Fibroblast of skin of right quadriceps (primary cell): ENCODE measurements at regions not wholly inside any gene's neighbourhood (a gene's known extent, or its start where the extent isn't known, plus 50 kb on each side); places are given as distances from the start of the nearest gene placed in this dataset.

Source experiments
- DNase-seq: peaks from one replicate; pipeline ENCODE4 v3.0.0-alpha.2; 2013

DNA sequence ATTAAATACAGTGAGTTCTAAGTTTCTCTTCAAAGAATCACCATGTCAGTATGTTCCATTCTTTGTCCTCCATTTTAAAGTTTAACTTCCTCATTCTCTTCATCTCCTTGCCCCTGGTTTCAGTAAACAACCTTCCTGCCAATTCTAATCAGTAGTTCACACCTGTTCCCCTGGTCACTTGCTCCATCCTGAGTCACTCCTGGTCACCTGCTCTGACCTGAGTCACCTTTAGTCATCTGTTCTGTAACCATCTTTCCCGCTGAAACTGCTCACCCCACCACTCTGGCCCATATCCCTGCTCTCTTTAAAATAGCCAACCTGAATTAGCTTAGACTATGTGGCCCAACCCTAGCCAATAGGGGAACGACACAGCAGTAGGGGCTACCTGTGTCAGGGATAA, 1447.4 kb upstream of the TMEM132C start:
- no peak for DNase-seq

- DNase-seq: no peak
These were observed 1435.9 kb upstream of the TMEM132C start for GRCh38 chr12:126830778-126831680.

GRCh38 chr12:126837697-126838096, 1429.3 kb upstream of the TMEM132C start:
- no peak for DNase-seq

- no peak for DNase-seq
These were observed 1422.9 kb upstream of the TMEM132C start for GRCh38 chr12:126843915-126844669.

GRCh38 chr12:126847005-126847629, 1419.9 kb upstream of the TMEM132C start:
- no peak for DNase-seq

DNA sequence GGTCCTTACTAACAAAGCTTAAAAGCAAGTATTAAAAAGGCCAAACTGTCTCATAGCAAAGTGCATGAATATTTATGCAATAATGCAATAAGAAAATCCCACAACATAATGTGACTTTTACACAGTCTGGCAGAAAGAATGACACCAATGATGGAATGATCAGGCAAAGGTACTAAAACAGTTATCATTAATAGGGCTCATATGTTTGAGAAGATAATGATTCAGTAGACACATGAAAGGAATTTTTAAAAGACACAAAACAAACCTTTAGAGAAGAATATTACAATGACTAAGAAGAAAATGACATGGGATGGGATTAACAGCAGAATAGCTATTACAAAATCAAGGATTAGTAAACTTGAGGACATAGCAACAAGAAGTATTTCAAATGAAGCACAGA, 1411.2 kb upstream of the TMEM132C start:
- no peak for DNase-seq

- no peak for DNase-seq
These were observed 1410.0 kb upstream of the TMEM132C start for GRCh38 chr12:126856958-126857357.

DNA sequence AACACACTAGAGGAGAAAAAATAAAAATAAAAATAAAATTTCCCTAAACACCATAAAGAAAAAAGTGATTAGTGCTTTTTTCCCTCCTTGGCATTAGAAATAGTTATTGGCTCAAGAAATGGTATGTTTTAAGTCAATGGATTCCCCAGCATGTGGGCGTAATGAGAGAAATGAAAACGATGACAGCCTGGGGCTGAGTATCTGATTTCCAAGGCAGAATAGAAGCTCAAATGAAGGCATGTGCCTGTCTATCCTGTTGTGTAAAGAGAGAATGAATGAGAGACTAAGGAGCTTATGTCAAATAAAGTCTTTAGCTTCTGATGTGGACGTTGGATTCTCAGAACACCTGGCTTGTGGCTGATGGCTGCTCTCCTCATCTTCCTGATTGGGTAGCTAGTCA, 1408.4 kb upstream of the TMEM132C start:
- no peak for DNase-seq

GRCh38 chr12:126860210-126860609, 1406.8 kb upstream of the TMEM132C start:
- DNase-seq: no peak

- DNase-seq: no peak
These were observed 1404.5 kb upstream of the TMEM132C start for GRCh38 chr12:126862500-126862899.

DNA sequence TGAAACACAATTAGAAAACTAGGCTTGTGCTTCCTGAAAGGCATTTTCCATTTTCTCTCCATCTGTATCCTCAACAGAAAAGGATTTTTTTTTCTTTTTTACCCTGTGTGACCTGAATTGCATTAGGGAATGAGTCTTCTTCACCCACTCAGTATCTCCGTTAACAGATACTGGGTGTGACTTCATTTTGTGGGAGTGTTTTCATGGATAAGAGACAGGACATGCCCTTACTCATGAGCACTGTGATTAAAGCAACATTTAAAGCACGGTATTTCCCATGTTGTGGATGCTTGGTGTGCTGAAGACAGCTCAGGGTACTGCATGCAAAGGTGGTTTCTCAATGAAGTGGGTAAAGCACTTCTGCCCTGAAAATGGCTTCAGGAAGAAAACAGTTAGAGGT, 1397.3 kb upstream of the TMEM132C start:
- no peak for DNase-seq

DNA sequence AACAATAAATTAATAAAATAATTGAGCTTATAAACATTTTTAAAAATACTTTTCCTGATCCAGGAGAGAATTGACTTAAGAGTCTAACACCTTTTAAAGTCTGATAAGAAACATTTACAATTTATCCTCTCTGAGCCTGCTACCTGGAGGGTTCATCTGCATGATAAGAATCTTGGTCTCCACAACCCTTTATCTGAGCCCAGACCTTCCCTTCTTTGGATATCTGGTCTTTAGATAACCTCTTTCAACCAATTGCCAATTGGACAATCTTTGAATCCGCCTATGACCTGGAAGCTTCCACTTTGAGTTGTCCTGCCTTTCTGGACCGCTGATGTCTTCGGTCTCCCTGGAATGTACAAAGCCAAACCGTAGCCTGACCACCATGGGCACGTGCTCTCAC, 1393.3 kb upstream of the TMEM132C start:
- no peak for DNase-seq

DNA sequence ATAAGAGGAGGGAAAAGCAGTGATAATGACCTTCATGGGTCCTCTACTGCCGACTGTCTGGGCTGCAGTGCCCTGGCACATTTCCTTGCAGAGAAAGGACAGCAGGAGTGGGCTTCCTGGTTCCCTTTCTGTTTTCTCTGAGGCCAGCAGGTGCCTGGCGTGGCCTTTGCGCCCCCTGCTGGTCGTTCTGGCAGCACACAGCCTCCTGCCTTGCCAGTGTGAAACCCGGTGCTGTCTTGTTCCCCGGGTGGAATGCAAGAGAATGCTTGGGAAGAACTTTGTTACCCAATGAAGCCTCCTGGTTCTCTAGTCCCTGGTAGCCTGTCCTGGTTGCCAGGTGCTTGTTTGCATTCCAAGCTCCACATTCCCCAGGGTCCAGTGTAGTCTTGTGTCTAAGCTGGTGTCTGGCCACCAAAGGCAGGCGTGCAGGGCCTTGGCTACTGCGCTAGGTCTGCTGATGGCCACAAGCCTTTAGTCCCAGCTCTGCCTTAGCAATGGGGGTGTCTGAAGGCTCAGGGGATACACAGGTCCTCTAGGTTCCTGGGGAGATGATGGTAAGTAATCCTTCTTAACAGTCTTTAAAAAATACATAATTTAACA, 1392.4 kb upstream of the TMEM132C start:
- DNase-seq: peak; percentile 3

DNA sequence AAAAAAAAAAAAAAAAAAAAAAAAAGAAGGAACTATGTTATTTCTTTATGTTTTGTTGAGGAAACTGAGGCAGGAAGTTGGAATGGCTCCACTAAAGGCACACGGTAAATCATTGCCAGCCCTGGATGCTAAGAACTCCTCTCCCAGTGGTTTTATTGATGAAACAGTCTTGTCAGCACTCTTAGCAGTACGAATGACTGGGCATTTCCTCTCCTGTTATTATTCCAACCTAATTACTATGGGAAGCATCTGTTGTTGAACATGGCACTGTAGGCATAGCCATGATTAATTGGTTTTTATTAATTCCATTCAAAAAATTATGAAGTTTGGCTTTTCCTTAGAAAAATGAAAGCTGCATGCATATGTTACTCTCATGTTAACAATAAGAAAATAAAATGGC, 1387.1 kb upstream of the TMEM132C start:
- DNase-seq: no peak

DNA sequence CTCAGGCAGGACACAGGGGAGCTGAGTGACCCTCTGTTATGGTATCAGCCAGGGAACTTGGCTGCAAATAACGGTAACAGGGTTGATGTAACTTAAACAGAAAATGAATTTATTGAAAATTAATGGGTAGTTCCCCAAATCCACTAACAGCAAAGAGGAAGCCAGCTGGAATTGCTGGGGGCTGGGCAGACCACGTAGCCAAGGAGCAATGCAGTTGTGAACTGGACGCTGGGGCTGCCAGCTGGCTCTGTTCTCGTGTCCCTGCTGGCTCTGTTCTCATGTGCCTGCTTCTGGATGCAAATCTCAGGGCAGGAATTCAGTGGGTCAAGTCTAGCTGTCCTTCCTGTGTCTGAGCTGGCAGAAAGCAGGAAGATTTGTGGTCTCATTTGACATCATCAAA, 1383.3 kb upstream of the TMEM132C start:
- no peak for DNase-seq

- DNase-seq: no peak
These were observed 1377.5 kb upstream of the TMEM132C start for GRCh38 chr12:126889501-126889900.

GRCh38 chr12:126890097-126890496, 1376.9 kb upstream of the TMEM132C start:
- DNase-seq: no peak

GRCh38 chr12:126891789-126892188, 1375.2 kb upstream of the TMEM132C start:
- DNase-seq: no peak

GRCh38 chr12:126895951-126896913, 1370.7 kb upstream of the TMEM132C start:
- DNase-seq: no peak

GRCh38 chr12:126897102-126897501, 1369.9 kb upstream of the TMEM132C start:
- DNase-seq: no peak

- no peak for DNase-seq
These were observed 1369.2 kb upstream of the TMEM132C start for GRCh38 chr12:126897778-126898177.

- DNase-seq: no peak
These were observed 1368.4 kb upstream of the TMEM132C start for GRCh38 chr12:126898562-126898961.
